ENCODE measurements at regions not wholly inside any gene's neighbourhood (a gene's known extent, or its start where the extent isn't known, plus 50 kb on each side); places are given as distances from the start of the nearest gene placed in this dataset.
"Not testable (repeated sequence)": the region's sequence is repeated elsewhere in the genome, so short reads cannot be mapped to it uniquely, and the experiment has no call there.

DNA sequence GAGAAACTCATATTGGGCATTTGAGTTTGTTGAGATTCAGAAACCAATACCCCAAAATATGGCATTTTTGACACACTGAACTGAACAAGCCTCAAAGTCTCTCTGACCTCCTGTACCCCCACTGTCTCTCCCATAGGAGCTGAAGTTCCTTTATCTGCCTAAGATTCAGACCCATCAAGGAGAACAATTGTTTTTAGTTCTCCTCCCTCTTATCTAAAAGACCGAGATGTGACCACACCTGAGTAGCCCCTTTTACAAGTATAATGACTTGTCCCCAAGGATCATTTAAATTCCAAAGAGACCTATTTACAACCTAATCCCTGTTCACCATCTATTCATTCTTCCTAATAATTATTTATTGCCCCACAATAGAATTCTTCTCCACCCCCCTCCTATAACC is 122.1 kb upstream of the PLAAT1 start:
- no peak for DNase-seq (ENCODE audit: low spot score)

DNA sequence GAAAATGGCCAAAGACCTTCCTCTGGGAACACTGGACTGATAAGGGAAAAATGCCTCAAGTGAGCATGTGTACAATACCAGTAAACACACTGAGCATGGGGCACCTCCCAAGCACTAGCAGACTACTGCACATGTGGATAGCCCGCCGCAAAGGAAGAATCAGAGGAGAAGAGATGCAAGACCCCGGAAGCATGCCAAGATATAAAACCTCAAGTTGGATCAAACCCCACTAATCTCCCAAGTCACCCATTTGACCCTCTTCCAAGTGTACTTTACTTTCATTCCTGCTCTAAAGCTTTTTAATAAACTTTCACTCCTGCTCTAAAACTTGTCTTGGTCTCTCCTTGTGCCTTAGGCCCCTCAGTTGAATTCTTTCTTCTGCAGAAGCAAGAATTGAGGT is 121.1 kb upstream of the PLAAT1 start:
- peak; percentile 40 for DNase-seq (ENCODE audit: low spot score)

DNA sequence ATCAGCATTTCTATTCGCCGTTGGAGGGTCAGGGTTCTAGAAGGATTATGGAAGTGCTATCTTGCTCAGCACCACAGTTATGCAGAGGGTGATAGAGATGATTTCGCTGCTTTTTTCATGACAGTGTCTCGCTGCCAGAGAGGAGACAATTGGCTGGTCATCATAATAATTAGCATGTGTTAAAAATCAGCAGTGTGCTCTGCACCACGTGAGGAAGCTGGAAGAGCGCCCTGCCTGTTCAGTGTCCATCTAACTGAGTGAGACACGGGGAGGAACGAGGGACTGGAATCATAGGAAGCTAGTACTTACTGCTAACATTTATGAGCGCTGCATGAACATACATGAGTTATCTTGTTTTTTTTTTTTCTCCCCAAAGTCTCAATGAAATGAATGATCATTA is 116.2 kb upstream of the PLAAT1 start:
- DNase-seq (ENCODE audit: low spot score), result no peak

DNA sequence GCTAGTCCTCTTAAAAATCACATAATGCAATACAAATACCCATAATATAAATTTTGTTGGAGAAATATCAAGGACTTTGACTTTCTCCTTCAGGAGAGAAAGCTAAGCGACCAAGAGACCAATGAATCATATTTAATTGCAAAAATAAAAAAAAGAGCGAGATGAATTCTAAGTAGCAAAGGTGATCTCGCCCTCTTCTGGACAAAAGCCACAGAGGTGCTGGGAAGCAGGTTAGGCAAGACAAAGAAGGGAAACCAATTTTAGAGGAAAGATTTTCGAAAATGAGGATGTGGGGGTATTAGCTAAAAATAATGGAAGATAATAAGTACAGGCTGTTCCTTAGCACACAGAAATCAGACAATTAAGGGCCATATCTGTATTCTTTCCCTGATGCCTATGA is 111.4 kb upstream of the PLAAT1 start:
- DNase-seq (ENCODE audit: low spot score), result no peak

DNA sequence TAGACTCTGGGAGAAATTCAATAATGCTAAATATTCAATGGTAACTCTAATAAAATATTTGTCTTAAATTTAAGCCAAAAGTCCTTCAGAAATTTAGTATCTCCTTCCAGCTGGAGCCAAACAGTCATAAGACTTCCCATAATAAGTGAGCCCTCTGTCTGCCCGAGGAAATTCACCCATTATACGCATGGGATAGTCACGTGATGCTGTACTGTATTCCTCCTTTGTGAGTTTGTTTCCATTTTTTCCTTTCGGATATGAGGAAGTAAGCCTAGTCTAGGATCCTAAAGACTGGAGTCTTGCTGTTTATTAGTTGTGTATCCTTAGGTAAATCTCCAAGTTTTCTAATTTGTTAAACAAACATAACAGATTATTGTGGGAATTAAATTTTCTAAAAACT is 110.4 kb upstream of the PLAAT1 start:
- DNase-seq (ENCODE audit: low spot score), result no peak

DNA sequence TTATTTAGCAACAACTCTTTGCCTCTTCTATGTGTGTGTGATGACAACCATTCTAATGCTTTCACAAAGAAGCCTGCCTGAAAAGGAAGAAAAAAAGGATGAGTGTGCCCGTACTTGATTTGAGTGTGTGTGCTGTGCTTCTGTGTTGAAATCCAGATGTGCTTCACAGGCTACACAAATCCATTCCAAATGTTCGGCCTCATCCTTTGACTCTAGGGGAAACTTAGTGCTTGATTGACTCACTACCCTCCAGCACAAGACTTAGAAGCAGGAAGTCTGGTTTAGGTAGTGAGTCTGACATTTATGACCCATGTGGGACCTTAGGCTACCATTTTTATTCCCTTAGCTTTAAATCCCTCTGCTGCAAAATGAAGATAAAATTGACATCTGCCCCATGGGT is 108.8 kb upstream of the PLAAT1 start:
- peak; percentile 66 for DNase-seq (ENCODE audit: low spot score)

DNA sequence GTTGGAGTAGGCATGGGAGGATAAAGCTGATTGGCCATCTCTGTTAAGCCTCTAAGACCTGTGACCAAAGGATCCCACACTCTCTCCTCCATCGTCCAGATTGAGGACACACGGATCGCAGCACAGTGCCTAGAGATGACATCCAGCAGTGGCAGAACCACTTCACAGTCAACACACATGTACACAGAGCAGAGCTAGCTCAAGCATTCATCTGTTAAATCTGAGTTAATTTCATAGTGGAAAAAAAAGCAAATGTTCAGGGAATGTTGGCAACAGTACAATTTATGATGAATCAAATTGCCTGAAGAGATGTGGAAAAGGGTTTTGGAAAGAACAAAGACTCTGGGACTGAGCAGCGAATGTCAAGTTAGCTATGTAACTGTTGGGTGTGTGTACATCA is 108.1 kb upstream of the PLAAT1 start:
- DNase-seq (ENCODE audit: low spot score), result peak; percentile 47

DNA sequence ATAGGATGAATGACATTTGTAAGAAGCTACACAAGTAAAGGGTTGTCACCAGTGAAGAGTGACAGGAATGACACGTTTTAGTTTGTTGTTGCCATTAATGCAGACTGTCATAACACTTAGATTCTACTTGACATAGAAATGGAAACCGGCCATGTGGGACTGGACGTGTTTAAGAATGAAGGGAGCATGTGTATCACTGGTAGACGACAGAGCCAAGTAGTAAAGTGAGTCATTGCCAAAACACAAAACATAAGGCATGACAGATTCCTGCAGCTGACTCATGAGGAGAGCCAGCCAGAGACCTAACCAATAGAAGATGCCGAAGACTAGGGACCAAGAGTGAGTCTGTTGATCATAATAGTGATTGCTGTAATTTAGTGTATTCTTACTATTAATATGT is 106.2 kb upstream of the PLAAT1 start:
- DNase-seq (ENCODE audit: low spot score), result peak; percentile 73

DNA sequence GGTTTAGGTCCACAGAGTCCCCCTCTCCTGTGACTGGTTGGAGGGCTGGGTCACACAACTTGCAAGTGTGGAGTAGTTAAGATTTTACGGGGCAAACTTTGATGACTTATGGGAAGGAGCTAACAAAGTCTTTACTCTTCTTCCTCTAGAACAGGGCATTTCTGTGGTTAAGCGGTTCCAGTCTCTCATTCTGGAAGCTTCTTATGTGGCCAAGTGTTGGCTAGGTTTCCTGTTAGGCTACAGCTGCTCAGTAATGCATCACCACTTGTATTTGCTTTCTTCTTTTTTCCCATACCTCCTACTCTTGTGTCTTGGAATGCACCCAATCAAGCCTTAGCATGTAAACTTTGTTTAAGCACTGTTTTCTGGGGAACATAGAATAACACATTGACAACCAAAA is 100.6 kb upstream of the PLAAT1 start:
- no peak for DNase-seq (ENCODE audit: low spot score)

DNA sequence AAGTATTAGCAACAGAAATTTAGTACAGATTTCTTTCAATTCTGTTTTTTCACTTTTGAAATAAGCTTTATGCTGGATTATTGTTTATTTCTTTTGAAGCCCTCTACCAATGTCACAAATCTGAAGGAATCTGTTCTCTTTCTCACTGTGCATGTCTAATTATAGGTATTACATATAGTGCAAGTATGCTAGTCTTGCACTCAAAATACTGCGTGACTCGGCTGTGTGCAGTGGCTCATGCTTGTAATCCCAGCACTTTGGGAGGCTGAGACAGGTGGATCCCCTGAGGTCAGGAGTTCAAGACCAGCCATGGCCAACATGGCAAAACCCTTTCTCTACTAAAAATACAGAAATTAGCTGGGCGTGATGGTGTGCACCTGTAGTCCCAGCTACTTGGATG is 95.8 kb upstream of the PLAAT1 start:
- peak; percentile 14 for DNase-seq (ENCODE audit: low spot score)

DNA sequence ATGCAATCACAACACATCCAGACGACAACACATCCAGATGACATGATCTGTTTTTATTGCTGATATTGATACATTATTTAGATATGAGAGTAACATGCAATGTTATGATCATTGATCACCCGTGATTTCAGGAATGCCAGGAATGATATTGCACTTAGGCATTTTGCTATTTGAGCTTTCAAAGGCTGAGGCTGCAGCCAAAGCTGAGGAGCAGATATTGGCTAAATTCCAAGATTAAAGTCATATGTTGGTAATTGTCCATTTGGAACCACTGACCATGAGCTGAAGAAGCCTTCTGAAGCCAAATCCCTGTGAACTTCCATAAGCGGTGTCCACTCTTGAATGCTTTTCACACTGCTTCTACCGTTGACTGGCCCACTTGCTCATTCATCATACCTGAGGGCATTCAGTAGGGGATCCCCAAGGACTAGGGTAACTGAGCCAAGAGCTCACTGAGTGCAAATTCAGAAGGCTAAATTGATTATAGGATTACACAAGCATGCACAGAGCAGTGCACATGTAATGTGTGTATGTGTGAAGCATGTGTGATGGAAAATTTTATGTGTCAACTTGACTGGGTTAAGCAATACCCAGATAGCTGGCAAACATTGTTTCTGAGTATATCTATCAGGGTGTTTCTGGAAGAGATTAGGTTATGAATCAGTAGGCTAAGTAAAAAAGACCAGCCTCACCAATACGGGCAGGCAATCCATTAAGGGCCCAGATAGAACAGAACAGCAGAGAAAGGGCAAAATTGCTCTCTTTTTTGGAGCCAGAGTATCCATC is 92.1 kb upstream of the PLAAT1 start:
- no peak for DNase-seq (ENCODE audit: low spot score)

DNA sequence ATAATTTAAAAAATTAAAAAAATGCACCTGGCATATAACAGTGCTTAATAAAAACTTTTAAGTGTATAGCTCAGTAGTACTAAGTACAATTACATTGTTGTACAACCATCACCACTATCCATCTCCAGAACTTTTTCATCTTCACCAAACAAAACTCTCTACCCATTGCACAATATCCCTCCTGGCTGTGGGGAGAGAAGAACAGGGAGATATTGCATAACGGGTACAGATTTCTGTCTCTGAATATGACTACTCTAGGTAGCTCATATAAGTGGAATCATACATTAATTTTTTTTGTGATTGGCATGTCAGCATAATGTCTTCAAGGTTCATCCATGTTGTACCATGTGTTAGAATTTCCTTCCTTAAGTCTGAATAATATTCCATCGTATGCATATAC is 91.0 kb upstream of the PLAAT1 start:
- no peak for DNase-seq (ENCODE audit: low spot score)

DNA sequence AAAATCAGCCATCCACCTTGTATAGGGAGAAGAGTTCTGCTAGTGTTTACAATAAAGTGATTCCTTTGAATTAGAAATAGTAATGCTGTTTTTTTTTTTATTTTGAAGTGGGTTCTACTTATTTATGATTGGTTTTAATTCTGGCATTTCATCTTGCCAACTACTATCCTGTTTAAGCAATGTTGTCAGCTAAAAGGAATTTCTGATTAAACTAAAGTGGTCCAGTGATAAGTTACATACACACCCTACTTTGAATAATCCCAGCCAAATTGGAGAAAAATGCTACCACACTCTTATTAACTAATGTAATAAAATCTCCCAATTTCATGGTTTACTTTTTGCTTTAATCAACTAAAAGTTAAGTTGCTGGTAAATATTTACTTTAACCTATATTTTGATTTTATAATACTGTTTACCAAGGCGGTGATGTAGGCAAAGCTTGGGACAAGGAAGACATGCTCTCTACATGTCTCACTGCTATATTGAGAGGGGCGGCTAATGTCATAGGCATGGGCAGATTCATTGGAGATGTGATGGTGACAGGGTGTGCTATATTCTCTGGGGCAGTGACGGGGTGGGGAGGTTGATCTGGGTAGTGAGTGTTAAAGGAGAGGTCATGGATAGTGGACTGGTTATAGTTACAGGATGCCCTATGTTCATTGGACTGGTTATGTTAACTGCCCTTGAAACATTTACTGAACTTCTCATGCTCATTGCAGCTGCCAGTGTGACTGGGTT is 85.8 kb upstream of the PLAAT1 start:
- DNase-seq (ENCODE audit: low spot score), result not testable (repeated sequence)

DNA sequence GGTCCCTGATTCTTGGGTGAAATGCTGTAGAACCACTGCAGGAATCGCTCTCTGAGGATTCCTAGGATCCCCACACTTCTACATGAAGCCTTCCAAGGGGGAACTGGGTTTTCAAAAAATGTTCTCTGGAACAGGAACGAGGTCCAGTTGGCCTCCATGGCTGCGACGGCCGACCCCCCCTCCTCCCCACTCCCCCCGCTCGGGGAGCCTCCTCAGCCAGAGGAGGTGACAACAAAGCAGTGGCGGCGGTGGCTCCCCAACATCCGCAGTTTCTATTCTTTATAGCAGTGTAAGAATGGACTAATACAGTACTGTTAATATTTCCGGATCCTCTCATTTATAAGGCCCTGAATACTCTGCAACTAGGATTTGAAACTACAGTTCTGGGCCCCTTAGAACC is 84.0 kb upstream of the PLAAT1 start:
- no peak for DNase-seq (ENCODE audit: low spot score)

DNA sequence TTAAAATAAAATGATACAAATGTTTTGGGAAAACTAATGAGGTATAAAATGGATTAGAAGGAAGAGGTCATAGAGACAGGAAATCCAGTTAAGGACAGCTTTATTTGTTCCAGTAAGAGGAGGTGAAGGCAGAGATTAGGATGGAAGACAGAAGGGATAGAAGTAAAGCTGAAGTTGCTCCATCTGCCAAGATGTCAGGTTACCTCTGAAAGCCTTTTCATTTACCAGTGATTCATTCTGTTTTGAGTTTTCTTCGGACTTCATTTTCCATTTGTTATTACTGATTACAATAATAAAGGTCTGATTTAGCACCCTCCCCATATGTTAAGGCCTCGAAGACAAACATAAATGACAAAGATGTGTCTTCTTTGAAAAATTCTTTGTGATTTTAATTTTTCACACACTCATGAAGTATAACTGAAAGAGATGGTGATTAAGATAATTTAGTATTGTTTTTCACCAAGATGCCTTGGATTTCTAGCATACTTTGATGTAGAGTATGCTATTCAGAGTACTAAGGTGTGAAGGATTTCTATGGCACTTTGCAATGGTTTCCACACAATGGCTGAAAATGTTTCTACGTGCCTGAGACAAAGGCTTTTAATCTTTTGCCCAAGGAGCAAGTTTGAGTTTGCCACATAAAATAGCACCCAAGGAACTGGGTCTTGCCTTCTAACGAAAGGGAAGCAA is 75.4 kb upstream of the PLAAT1 start:
- DNase-seq (ENCODE audit: low spot score), result no peak

DNA sequence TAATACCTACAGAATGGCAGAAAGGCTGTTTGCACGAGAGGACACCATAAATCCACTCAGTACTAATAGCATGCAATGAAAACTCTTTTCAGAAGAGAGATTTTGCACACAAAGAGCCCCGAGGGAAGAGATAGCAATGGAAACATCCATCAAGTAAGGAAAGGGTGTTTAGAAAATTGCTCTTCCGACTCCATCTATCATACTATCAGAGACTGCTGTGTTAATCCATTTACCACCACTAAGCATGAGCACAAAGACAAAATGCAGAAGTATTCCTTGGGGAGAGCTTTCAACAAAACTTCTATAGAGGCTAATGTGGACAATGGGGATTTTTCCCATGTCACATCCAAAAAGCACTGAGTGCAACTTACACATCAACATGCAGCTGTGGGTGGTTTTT is 72.1 kb upstream of the PLAAT1 start:
- peak; percentile 3 for DNase-seq (ENCODE audit: low spot score)

DNA sequence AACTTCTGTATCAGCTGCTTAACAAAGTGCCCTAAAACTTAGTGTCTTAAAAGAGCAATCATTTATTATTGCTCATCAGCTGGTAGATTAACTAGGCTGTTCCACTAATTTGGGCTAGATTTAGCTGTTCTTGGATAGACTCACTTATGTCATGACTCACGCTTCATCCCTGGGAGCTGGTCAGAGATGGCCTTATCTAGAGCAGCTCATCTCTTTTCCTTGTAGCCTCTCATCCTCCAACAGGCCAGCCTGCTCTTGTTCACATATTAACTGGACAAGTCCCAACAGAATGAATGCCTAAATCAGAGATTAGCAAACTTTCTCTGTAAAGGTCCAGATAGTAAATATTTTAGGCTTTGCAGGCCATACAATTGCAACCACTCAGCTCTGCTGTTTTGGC is 66.9 kb upstream of the PLAAT1 start:
- peak; percentile 93 for DNase-seq (ENCODE audit: low spot score)

DNA sequence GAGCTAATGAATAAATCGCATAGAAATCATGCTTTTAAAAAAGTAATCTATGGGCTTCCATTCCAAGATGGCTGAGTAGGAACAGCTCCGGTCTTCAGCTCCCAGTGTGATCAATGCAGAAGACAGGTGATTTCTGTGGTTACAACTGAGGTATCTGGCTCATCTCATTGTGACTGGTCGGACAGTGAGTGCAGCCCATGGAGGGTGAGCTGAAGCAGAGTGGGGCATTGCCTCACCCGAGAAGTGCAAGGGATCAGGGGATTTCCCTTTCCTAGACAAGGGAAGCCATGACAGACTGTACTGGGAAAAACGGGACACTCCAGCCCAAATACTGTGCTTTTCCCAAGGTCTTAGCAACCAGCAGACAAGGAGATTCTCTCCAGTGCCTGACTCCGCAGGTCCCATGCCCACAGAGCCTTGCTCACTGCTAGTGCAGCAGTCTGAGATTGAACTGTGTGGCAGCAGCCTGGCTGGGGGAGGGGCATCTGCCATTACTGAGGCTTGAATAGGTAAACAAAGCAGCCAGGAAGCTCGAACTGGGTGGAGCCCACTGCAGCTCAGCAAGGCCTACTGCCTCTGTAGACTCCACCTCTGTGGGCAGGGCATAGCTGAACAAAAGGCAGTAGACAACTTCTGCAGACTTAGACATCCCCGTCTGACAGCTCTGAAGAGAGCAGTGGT is 61.5 kb upstream of the PLAAT1 start:
- DNase-seq (ENCODE audit: low spot score), result not testable (repeated sequence)

DNA sequence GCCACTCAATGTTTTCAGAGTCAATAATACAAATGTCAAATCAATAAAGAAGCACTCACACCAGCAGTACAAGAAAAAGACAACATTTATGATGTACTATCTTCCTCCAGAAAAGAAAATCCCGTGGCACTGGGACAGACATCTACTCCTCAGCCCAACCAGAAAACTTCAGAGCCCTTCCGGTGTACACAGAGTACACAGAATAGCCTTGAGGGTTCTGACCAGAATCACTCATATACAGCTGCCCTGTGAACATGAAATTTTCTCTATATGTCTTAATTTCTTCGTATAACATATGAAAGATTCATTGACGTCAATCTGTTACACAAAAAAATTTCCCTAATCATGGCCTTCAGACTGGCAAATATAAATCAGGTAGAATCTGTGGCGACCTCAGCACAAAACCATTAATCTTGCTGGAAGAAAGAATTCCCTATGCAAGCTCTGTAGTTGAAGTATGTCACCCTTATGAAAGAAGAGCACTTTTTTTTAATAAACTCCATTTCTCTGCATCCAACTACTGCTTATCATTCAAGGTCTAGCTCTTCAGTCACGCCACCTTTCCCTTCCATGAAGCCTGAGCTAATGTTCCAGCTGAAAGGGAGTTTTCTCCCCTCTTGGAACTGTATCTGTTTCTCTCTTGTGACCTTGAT is 53.8 kb upstream of the PLAAT1 start:
- no peak for DNase-seq (ENCODE audit: low spot score)

DNA sequence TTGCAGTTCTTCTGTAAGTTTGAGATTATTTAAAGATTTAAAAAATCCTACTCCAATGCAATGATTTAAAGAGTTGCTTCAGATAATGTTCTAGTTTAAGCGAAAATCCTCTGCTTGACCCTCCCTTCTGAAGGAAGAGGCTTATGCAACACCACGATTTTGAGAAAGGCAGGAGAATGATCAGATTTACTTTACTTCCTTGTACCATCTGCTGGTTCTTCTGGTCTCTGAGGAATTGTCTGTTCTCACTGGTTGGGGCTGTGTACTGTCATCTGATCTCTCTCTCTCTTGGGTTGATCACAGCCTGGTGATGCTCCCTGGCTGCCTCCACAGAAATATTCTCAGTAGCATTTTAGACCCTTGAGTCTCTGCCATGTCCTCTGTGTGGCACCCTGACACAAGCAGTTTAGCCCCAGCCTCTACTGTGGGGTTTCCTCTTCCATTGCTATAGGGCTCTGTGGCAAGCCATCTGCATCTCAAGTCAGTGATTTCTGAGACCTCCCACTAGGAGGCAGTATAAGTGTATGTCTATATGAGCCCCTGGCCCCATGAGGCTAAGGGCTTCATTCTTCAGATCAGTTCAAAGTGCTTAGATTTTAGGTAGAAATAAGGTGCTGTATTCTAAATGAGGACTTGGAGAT is 50.8 kb upstream of the PLAAT1 start:
- peak; percentile 87 for DNase-seq (ENCODE audit: low spot score)
